Nephron progenitor cell (in vitro differentiated cells): ENCODE measurements at regions not wholly inside any gene's neighbourhood (a gene's known extent, or its start where the extent isn't known, plus 50 kb on each side); places are given as distances from the start of the nearest gene placed in this dataset.

ENCODE experiments used
- DNase-seq: peaks from one replicate; pipeline ENCODE4 v3.0.0; 2021
- H3K27ac Mint-ChIP-seq: 2 replicates; pipeline ENCODE4 v1.8.0; 2021; ENCODE audit warnings: mild to moderate bottlenecking, moderate library complexity, mixed read lengths
- H3K27me3 Mint-ChIP-seq: 2 replicates; pipeline ENCODE4 v1.8.0; 2021; ENCODE audit warnings: mild to moderate bottlenecking, low read depth, mixed read lengths; ENCODE audit not compliant: poor library complexity
- H3K36me3 Mint-ChIP-seq: 2 replicates; pipeline ENCODE4 v1.8.0; 2021; ENCODE audit warnings: low read depth, mixed read lengths
- H3K4me1 Mint-ChIP-seq: 2 replicates; pipeline ENCODE4 v1.8.0; 2021; ENCODE audit warnings: mixed read lengths
- H3K4me3 Mint-ChIP-seq: 2 replicates; pipeline ENCODE4 v1.8.0; 2021; ENCODE audit warnings: mild to moderate bottlenecking, moderate library complexity, mixed read lengths
- H3K9me3 Mint-ChIP-seq: 2 replicates; pipeline ENCODE4 v1.8.0; 2021; ENCODE audit warnings: mild to moderate bottlenecking, moderate library complexity, mixed read lengths
- CTCF ChIP-seq: fragments of 200-600 bp; sonication (generic); IDR thresholded peaks from 2 replicates; pipeline ENCODE4 v1.5.0; 2021; ENCODE audit warnings: antibody characterized with exemption

DNA sequence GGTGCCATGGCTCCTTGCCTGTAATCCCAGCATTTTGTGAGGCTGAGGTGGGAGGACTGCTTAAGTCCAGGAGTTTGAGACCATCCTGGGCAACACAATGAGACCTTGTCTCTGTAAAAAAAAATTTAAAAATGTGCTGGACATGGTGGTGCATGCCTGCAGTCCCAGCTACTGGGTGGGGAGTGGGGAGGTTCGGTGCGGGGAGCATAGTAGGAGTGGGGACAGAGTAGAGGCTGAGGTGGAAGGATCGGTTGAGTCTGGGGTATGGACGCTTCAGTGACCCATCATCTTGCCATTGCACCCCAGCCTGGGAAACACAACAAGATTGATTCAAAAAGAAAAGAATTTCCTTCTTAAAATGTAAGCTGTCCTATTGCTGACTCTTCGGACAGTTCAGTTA, 1490.0 kb upstream of the GBE1 start:
- no peak overlapping the region for H3K27ac Mint-ChIP-seq
- peaks cover 6% of the 10 kb centered on the region for H3K9me3 Mint-ChIP-seq
- no peak for DNase-seq
- H3K36me3 Mint-ChIP-seq, result no peaks in the 10 kb centered on the region
- H3K27me3 Mint-ChIP-seq, result no peaks in the 10 kb centered on the region
- H3K4me1 Mint-ChIP-seq, result no peaks in the 10 kb centered on the region
- TF ChIP-seq CTCF, result no peak
- H3K4me3 Mint-ChIP-seq, result no peak overlapping the region

GRCh38 chr3:83250613-83251012, 1489.2 kb upstream of the GBE1 start:
- no peak overlapping the region for H3K27ac Mint-ChIP-seq
- no peaks in the 10 kb centered on the region for H3K27me3 Mint-ChIP-seq
- no peak for DNase-seq
- no peaks in the 10 kb centered on the region for H3K36me3 Mint-ChIP-seq
- H3K9me3 Mint-ChIP-seq, result peaks cover 11% of the 10 kb centered on the region
- H3K4me3 Mint-ChIP-seq, result no peak overlapping the region
- H3K4me1 Mint-ChIP-seq, result no peaks in the 10 kb centered on the region
- no peak for TF ChIP-seq CTCF

GRCh38 chr3:83248454-83248853, 1487.0 kb upstream of the GBE1 start:
- H3K36me3 Mint-ChIP-seq, result no peaks in the 10 kb centered on the region
- H3K27ac Mint-ChIP-seq, result no peak overlapping the region
- no peak for DNase-seq
- H3K9me3 Mint-ChIP-seq, result peaks cover 22% of the 10 kb centered on the region
- no peaks in the 10 kb centered on the region for H3K27me3 Mint-ChIP-seq
- no peaks in the 10 kb centered on the region for H3K4me1 Mint-ChIP-seq
- no peak overlapping the region for H3K4me3 Mint-ChIP-seq
- TF ChIP-seq CTCF, result no peak

DNA sequence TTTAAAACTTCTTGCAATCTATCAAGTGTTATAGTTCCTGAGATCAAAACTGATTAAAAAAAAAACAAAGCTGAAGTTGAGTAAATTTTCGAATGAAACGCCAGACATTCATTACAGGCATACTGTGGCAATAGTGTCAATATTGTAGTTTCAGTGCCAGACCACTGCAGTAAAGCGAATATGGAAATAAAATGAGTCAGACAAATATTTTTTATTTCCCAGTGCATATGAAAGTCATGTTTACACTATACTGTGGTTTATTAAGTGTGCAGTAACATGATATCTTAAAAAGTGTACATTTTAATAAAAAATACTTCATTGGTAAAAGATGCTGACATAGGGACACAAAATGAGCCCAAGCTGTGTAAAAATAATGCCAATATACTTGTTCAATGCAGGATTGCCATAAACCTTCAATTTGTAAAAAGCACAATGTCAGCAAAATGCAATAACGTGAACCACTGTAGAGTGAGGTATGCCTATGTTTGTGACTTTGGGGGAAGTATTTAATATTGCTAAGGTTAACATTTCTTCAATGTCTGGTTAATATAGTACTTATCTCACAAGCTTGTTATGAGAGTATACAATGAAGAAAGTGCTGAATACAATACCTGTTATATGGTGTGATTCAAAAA, 1473.9 kb upstream of the GBE1 start:
- no peak for TF ChIP-seq CTCF
- DNase-seq, result no peak
- Mint-ChIP-seq H3K9me3 (no peaks in the 10 kb centered on the region), H3K4me1 (no peaks in the 10 kb centered on the region), H3K27me3 (no peaks in the 10 kb centered on the region), H3K36me3 (no peaks in the 10 kb centered on the region), H3K27ac (no peak overlapping the region), H3K4me3 (no peak overlapping the region)

- DNase-seq, result no peak
- Mint-ChIP-seq H3K36me3 (no peaks in the 10 kb centered on the region), H3K27ac (no peak overlapping the region), H3K4me3 (no peak overlapping the region), H3K27me3 (no peaks in the 10 kb centered on the region), H3K9me3 (no peaks in the 10 kb centered on the region), H3K4me1 (no peaks in the 10 kb centered on the region)
- no peak for TF ChIP-seq CTCF
Observed at GRCh38 chr3:83233715-83234114, 1472.3 kb upstream of the GBE1 start.

DNA sequence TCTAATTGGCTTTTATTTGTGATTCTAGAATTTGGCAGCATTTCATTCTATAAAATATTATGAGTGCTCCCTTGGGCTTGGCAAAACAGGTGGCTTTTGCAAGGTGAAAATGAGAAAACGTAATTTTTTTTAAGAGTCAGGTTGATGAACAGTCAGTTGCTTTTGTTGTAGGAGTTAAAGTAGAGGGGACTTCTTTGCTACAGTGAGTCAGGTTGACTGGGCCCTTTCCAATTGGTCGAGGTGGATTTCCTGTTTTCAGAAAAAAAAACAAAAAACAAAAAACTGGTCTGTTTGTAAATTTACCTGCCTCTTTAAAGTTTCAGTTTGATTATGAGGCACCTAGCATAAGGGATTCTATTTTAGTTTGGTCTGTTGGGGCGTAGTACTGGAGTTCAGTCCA, 1469.4 kb upstream of the GBE1 start:
- no peaks in the 10 kb centered on the region for H3K27me3 Mint-ChIP-seq
- no peak overlapping the region for H3K27ac Mint-ChIP-seq
- H3K9me3 Mint-ChIP-seq, result no peaks in the 10 kb centered on the region
- H3K4me1 Mint-ChIP-seq, result no peaks in the 10 kb centered on the region
- no peak for DNase-seq
- TF ChIP-seq CTCF, result no peak
- H3K36me3 Mint-ChIP-seq, result no peaks in the 10 kb centered on the region
- H3K4me3 Mint-ChIP-seq, result no peak overlapping the region
